Neutrophil (primary cell): ENCODE measurements at regions not wholly inside any gene's neighbourhood (a gene's known extent, or its start where the extent isn't known, plus 50 kb on each side); places are given as distances from the start of the nearest gene placed in this dataset.
"Not testable (repeated sequence)": the region's sequence is repeated elsewhere in the genome, so short reads cannot be mapped to it uniquely, and the experiment has no call there.

Experiments
- H3K27ac ChIP-seq: fragments of 200-600 bp; sonication (generic); 2 replicates; pipeline ENCODE4 v1.5.1; 2016; ENCODE audit warnings: mild to moderate bottlenecking, moderate library complexity
- H3K27me3 ChIP-seq: fragments of 200-600 bp; sonication (generic); 2 replicates; pipeline ENCODE4 v1.6.0; 2016; ENCODE audit warnings: mild to moderate bottlenecking
- H3K36me3 ChIP-seq: fragments of 200-600 bp; sonication (generic); 2 replicates; pipeline ENCODE4 v1.5.1; 2017
- H3K4me1 ChIP-seq, 2 experiments: fragments of 200-600 bp in 1 of 2; sonication (generic) in 1 of 2; 1 replicate in 1 of 2; 2 replicates in 1 of 2; pipeline versions ENCODE4 v1.5.1 to v1.6.1; 2013 to 2016; ENCODE audit warnings: low read depth in 1 of 2, low read length in 1 of 2, mild to moderate bottlenecking in 1 of 2, moderate library complexity in 1 of 2; ENCODE audit not compliant: control insufficient read depth in 1 of 2, insufficient read depth in 1 of 2
- H3K4me3 ChIP-seq, 2 experiments: fragments of 200-600 bp in 1 of 2; sonication (generic) in 1 of 2; 1 replicate in 1 of 2; 2 replicates in 1 of 2; pipeline ENCODE4 v1.5.1; 2013 to 2016; ENCODE audit warnings: low read depth in 1 of 2, low read length in 1 of 2, mild to moderate bottlenecking in 1 of 2, moderate library complexity in 1 of 2
- H3K9me3 ChIP-seq: fragments of 200-600 bp; sonication (generic); 2 replicates; pipeline ENCODE4 v1.5.1; 2016
- TF ChIP-seq, protein P1 (sequence below): fragments of 200-600 bp; sonication (generic); IDR thresholded peaks from 2 replicates; pipeline ENCODE4 v1.5.1; 2016; ENCODE audit warnings: antibody characterized with exemption

DNA sequence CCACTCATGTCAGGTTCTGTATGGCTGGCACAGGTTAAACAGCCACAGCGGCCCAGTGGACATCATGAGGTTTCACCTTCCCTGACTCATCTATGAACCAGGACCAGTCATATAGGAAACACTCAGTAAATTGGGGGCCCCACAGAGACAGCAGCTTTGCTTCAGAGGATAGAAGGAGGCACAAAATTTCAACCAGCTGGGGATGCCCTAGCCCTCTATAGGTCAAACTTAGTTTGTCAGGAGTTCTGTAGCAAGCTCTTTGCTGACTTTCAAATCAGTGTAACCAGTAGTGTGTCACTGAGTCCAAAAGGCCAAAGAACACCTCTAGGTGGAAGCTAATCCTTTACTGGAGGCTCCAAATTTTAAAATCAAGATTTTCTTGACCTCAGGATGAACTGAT lies 4157.8 kb upstream of the TPTE start:
- H3K4me1 ChIP-seq, H3K4me3 ChIP-seq, H3K36me3 ChIP-seq, H3K27ac ChIP-seq, H3K27me3 ChIP-seq, H3K9me3 ChIP-seq: not testable (repeated sequence)

DNA sequence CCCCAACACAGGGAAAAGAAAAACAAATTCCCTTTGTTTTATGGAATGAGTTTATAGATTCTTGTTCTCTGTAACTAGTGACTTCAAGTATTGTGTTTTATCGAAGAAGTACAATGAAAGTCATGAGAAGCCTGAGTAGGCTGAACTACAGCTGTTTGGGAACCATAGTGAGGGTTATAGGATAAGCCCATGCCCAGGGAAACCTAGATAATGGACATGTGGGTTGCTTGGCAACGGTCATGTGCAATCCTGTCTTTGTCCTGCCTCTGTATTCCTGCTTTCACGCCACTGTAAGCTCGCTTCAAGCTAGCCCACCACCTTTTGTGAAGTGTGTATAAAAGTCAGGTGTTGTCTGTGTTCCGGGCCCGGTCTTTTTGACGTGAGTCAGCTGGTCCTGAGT lies 4152.6 kb upstream of the TPTE start:
- H3K9me3 ChIP-seq, H3K36me3 ChIP-seq, H3K4me1 ChIP-seq, H3K4me3 ChIP-seq, H3K27me3 ChIP-seq, H3K27ac ChIP-seq: not testable (repeated sequence)

GRCh38 chr21:6373253-6373652 lies 4148.1 kb upstream of the TPTE start:
- H3K27ac ChIP-seq, H3K36me3 ChIP-seq, H3K4me1 ChIP-seq: not testable (repeated sequence)

DNA sequence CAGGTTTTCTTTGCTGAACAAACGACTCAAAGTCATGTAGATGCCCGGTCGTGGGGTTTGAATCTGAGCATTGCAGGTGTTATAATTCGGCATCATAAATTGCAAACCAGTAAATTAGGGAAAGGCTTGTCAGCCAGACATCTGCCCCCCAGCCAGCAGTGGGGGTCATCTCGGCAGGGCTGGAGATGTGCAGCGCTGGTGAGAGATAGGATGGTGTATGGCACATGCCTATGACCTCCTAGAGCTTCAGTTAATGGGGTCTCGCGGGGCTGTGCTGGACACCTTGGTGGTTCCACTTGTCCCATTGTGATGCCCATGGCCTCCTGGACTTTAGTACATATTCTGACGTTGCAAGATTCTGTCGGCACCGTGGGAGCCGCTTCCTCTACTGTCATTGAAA lies 4147.2 kb upstream of the TPTE start:
- not testable (repeated sequence) for H3K27ac ChIP-seq, H3K27me3 ChIP-seq, H3K4me3 ChIP-seq, H3K9me3 ChIP-seq, H3K36me3 ChIP-seq, H3K4me1 ChIP-seq
- TF ChIP-seq, protein P1, sequence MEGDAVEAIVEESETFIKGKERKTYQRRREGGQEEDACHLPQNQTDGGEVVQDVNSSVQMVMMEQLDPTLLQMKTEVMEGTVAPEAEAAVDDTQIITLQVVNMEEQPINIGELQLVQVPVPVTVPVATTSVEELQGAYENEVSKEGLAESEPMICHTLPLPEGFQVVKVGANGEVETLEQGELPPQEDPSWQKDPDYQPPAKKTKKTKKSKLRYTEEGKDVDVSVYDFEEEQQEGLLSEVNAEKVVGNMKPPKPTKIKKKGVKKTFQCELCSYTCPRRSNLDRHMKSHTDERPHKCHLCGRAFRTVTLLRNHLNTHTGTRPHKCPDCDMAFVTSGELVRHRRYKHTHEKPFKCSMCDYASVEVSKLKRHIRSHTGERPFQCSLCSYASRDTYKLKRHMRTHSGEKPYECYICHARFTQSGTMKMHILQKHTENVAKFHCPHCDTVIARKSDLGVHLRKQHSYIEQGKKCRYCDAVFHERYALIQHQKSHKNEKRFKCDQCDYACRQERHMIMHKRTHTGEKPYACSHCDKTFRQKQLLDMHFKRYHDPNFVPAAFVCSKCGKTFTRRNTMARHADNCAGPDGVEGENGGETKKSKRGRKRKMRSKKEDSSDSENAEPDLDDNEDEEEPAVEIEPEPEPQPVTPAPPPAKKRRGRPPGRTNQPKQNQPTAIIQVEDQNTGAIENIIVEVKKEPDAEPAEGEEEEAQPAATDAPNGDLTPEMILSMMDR: peak; percentile 24

More at GRCh38 chr21:6373253-6373652, 4148.1 kb upstream of the TPTE start:
- not testable (repeated sequence) for H3K9me3 ChIP-seq, H3K4me3 ChIP-seq, H3K27me3 ChIP-seq

GRCh38 chr21:6374926-6375325 lies 4146.5 kb upstream of the TPTE start:
- not testable (repeated sequence) for H3K27ac ChIP-seq, H3K36me3 ChIP-seq, H3K27me3 ChIP-seq, H3K4me3 ChIP-seq, H3K9me3 ChIP-seq, H3K4me1 ChIP-seq

DNA sequence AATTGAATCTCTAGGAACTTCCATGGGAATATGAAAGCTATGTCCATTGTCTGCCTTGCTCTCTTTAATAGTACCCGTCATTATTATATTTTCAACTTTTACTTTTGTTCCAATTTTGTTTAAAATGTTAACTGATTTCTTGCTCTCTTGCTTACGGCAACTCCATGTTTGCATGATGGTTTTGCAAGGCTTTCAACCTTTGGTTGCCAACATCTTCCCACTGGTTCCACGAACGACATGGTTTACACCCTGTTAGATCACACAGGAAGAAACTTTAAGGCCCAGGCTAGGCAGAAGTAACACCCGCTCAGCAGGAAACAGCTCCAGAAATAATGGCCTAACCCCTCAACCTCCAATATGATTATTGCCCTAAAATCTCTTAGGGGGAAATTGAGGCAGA lies 4145.6 kb upstream of the TPTE start:
- not testable (repeated sequence) for H3K4me3 ChIP-seq, H3K27ac ChIP-seq, H3K4me1 ChIP-seq, H3K9me3 ChIP-seq, H3K27me3 ChIP-seq, H3K36me3 ChIP-seq

DNA sequence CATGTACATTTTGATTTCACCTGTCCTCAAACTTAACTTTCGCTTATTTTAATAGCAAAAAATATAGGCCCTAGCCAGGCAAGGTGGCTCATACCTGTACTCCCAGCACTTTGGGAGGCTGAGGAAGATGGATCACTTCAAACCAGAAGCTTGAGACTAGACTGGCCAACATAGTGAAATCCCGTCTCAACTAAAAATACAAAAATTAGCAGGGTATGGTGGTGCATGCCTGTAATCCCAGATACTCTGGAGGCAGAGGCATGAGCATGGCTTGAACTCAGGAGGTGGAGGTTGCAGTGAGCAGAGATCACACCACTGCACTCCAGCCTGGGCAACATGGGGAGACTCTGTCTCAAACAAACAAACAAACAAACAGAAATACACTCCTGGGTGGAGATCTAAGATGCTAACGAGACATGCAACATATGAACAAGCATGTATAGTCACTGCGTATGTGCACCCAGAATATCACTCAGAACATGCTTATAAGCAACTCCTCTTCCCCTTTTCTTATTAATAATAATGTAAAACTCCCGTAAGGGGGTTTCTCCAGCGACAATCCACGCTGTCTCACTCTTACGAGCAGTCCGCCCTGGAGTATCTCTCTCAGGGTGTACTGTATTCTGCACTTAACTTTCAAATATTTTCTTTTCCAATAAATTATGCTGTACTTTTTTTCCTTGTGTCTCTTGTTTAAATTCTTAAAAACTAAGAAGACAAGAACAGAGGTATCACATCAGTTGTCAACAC lies 4144.9 kb upstream of the TPTE start:
- not testable (repeated sequence) for H3K27me3 ChIP-seq, H3K9me3 ChIP-seq, H3K27ac ChIP-seq, H3K36me3 ChIP-seq, H3K4me3 ChIP-seq, H3K4me1 ChIP-seq
